ENCODE measurements at regions not wholly inside any gene's neighbourhood (a gene's known extent, or its start where the extent isn't known, plus 50 kb on each side); places are given as distances from the start of the nearest gene placed in this dataset.

GRCh38 chr6:84511929-84512328 is 252.5 kb downstream of the TBX18 start:
- in situ Hi-C loops (cut with HindIII; ENCODE audit: low pct_unique_long_range_greater_than_20kb, low sequenced_read_pairs): no loop called here
- Histone ChIP-seq H3K4me1 (ENCODE audit: control insufficient read depth, insufficient read depth, low read length) (no peaks in the 10 kb centered on the region), H3K27ac (ENCODE audit: low read length) (no peak overlapping the region), H3K4me3 (ENCODE audit: low read depth in 2 of 2, low read length in 2 of 2) (no peak overlapping the region), H3K9me3 (ENCODE audit: control insufficient read depth, insufficient read depth, low read depth, low read length) (no peaks in the 10 kb centered on the region), H3K36me3 (ENCODE audit: control insufficient read depth, insufficient read depth, low read length) (no peaks in the 10 kb centered on the region), H3K27me3 (ENCODE audit: control insufficient read depth, insufficient read depth, low read length) (no peaks in the 10 kb centered on the region)
- POLR2A ChIA-PET: no interaction called here
- ATAC-seq (no peak), DNase-seq (ENCODE audit: low read depth, low spot score) (no peak)
- CTCF ChIA-PET: no interaction called here
- intact Hi-C loops (cut with micrococcal nuclease; ENCODE audit: unreplicated experiment): no loop called here
- no TSS peak for BruUV-seq (replicated peaks)
- no peak for TF ChIP-seq REST (IDR thresholded peaks at IDR 0.05; ENCODE audit: insufficient read depth in 1 of 2, low read depth in 2 of 2, low read length in 1 of 2)
- TF ChIP-seq CTCF (IDR thresholded peaks at IDR 0.05): no peak
- no peak for TF ChIP-seq SIN3A (IDR thresholded peaks at IDR 0.05; ENCODE audit: borderline replicate concordance, insufficient read depth, low read depth, low read length)

- BruUV-seq (replicated peaks): no TSS peak
- H3K27me3 ChIP-seq (ENCODE audit: control insufficient read depth, insufficient read depth, low read length): no peaks in the 10 kb centered on the region
- ChIA-PET POLR2A (no interaction called here), CTCF (no interaction called here)
- DNase-seq (ENCODE audit: low read depth, low spot score): no peak
- intact Hi-C loops (cut with micrococcal nuclease; ENCODE audit: unreplicated experiment): no loop called here
- H3K9me3 ChIP-seq (ENCODE audit: control insufficient read depth, insufficient read depth, low read depth, low read length): no peaks in the 10 kb centered on the region
- no peak for ATAC-seq
- H3K27ac ChIP-seq (ENCODE audit: low read length): no peak overlapping the region
- H3K4me3 ChIP-seq (ENCODE audit: low read depth in 2 of 2, low read length in 2 of 2): no peak overlapping the region
- in situ Hi-C loops (cut with HindIII; ENCODE audit: low pct_unique_long_range_greater_than_20kb, low sequenced_read_pairs): no loop called here
- no peaks in the 10 kb centered on the region for H3K36me3 ChIP-seq (ENCODE audit: control insufficient read depth, insufficient read depth, low read length)
- H3K4me1 ChIP-seq (ENCODE audit: control insufficient read depth, insufficient read depth, low read length): no peaks in the 10 kb centered on the region
- TF ChIP-seq REST (IDR thresholded peaks at IDR 0.05; ENCODE audit: insufficient read depth in 1 of 2, low read depth in 2 of 2, low read length in 1 of 2) (no peak), CTCF (IDR thresholded peaks at IDR 0.05) (no peak), POLR2AphosphoS5 (IDR thresholded peaks at IDR 0.05; ENCODE audit: low read depth, low read length) (no peak), TCF7L2 (IDR thresholded peaks at IDR 0.05; ENCODE audit: low read depth, low read length) (no peak), SIN3A (IDR thresholded peaks at IDR 0.05; ENCODE audit: borderline replicate concordance, insufficient read depth, low read depth, low read length) (no peak)
These were observed 255.4 kb downstream of the TBX18 start for GRCh38 chr6:84508981-84509380.
